ENCODE measurements at regions not wholly inside any gene's neighbourhood (a gene's known extent, or its start where the extent isn't known, plus 50 kb on each side); places are given as distances from the start of the nearest gene placed in this dataset.

DNA sequence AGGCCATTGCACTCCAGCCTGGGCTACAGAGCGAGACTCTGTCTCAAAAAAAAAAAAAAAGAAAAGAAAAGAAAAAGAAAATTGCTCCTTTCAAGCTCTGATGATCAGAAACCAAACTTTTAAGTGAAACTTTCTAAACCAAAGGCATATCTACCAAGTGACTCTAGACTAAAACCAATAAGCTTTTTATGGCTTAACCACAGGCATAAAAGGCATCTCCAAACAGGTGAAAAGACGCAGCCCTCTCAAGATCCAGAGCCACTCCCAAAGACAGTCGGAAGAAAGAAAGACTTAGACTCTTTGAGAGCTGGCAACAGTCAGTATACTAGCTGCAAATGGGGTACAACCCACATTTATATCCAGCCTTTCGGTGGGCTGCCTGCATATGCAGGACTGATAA lies 117.1 kb upstream of the AP1S2 start:
- no peaks in the 10 kb centered on the region for H3K27me3 ChIP-seq (ENCODE audit: insufficient read depth, low read length)
- Mint-ChIP-seq H3K36me3 (ENCODE audit: insufficient read depth in 1 of 3, low read depth in 3 of 3) (peaks cover 0 to 5% (median 2%) of the 10 kb centered on the region in 3 experiments; a peak in 2 of 7 replicates), H3K9me3 (peaks cover 0 to 3% of the 10 kb centered on the region in 2 experiments; a peak in 2 of 5 replicates), H3K27ac (peak overlapping the region in 2 of 3 experiments; percentile 17 to 37; a peak in 3 of 7 replicates), H3K27me3 (ENCODE audit: low read depth) (no peaks in the 10 kb centered on the region), H3K4me1 (peaks cover 27 to 31% of the 10 kb centered on the region in 2 experiments), H3K4me3 (no peak overlapping the region)
- H3K9me3 ChIP-seq (ENCODE audit: control insufficient read depth, low read depth, low read length), result no peaks in the 10 kb centered on the region
- no peak overlapping the region for H2AK5ac ChIP-seq (ENCODE audit: insufficient read length, low read length)
- H3K79me1 ChIP-seq (ENCODE audit: insufficient read depth, low read depth, low read length, poor library complexity, severe bottlenecking), result no peaks in the 10 kb centered on the region
- no peak overlapping the region for H3T11ph ChIP-seq (ENCODE audit: low read length)
- no peak overlapping the region for H4K5ac ChIP-seq (ENCODE audit: insufficient read length, low read depth, low read length)
- H2BK120ac ChIP-seq (ENCODE audit: low read depth, low read length, poor library complexity, severe bottlenecking), result no peak overlapping the region
- no peak overlapping the region for H3K14ac ChIP-seq (ENCODE audit: insufficient read depth, low read length)
- H3K4ac ChIP-seq (ENCODE audit: low read depth, low read length), result no peak overlapping the region
- no peaks in the 10 kb centered on the region for H3K23me2 ChIP-seq (ENCODE audit: insufficient read length, low read depth, low read length, poor library complexity, severe bottlenecking)
- no CpG with 5 or more reads among the region's 4 CpGs for WGBS (ENCODE audit: extremely low coverage, insufficient read length, low lambda C conversion rate)
- no peak overlapping the region for H3K23ac ChIP-seq (ENCODE audit: insufficient read length, low read depth, low read length)
- DNase-seq, result no peak
- TF ChIP-seq, protein P1, sequence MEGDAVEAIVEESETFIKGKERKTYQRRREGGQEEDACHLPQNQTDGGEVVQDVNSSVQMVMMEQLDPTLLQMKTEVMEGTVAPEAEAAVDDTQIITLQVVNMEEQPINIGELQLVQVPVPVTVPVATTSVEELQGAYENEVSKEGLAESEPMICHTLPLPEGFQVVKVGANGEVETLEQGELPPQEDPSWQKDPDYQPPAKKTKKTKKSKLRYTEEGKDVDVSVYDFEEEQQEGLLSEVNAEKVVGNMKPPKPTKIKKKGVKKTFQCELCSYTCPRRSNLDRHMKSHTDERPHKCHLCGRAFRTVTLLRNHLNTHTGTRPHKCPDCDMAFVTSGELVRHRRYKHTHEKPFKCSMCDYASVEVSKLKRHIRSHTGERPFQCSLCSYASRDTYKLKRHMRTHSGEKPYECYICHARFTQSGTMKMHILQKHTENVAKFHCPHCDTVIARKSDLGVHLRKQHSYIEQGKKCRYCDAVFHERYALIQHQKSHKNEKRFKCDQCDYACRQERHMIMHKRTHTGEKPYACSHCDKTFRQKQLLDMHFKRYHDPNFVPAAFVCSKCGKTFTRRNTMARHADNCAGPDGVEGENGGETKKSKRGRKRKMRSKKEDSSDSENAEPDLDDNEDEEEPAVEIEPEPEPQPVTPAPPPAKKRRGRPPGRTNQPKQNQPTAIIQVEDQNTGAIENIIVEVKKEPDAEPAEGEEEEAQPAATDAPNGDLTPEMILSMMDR (conservative IDR thresholded peaks at IDR 0.05), result no peak
- no peak overlapping the region for H2BK15ac ChIP-seq (ENCODE audit: low read depth, low read length)
- no peak overlapping the region for H2BK20ac ChIP-seq (ENCODE audit: low read depth, low read length, poor library complexity, severe bottlenecking)
- H2AFZ ChIP-seq (ENCODE audit: low read length), result no peak overlapping the region
- H2BK5ac ChIP-seq (ENCODE audit: insufficient read length, low read length), result no peak overlapping the region
- no peak overlapping the region for H3K4me2 ChIP-seq (ENCODE audit: insufficient read depth, insufficient read length, low read length)
- H3K4me1 ChIP-seq (ENCODE audit: insufficient read depth, low read length), result 0 out of 2 replicates have a peak, but pooled peaks cover 3% of the 10 kb centered on the region
- no peaks in the 10 kb centered on the region for H3K79me2 ChIP-seq (ENCODE audit: insufficient read depth, low read length)
- H4K8ac ChIP-seq (replicated peaks; ENCODE audit: insufficient read length, low read depth, low read length), result no peak overlapping the region
- no peak overlapping the region for H3K56ac ChIP-seq (ENCODE audit: insufficient read length, low read depth, low read length)
- no peak overlapping the region for H3K27ac ChIP-seq (ENCODE audit: insufficient read length, low read depth, low read length)
- H4K20me1 ChIP-seq (ENCODE audit: control insufficient read depth, insufficient read depth, insufficient read length), result no peaks in the 10 kb centered on the region
- H2BK12ac ChIP-seq (ENCODE audit: insufficient read length, low read depth, low read length), result no peak overlapping the region
- H3K18ac ChIP-seq (ENCODE audit: insufficient read length, low read depth, low read length), result no peak overlapping the region
- H4K91ac ChIP-seq (ENCODE audit: insufficient read length, low read depth, low read length), result no peak overlapping the region
- H3K9ac ChIP-seq (ENCODE audit: extremely low read depth, insufficient read length, low read length), result no peak overlapping the region
